Gastroesophageal sphincter (tissue), 4 donors: ENCODE measurements at regions not wholly inside any gene's neighbourhood (a gene's known extent, or its start where the extent isn't known, plus 50 kb on each side); places are given as distances from the start of the nearest gene placed in this dataset.

ENCODE experiments used
- ATAC-seq: fragments of 150-250 bp; one replicate; pipeline ENCODE4 v1.9.1; 2016; ENCODE audit warnings: mild to moderate bottlenecking, moderate library complexity
- H3K27ac ChIP-seq, 4 donors: fragments of 200-600 bp; sonication (generic) in 3 of 4; 1 replicate in 3 of 4; 2 replicates in 1 of 4; pipeline ENCODE4 v1.5.1; 2016 to 2019
- H3K27me3 ChIP-seq: fragments of 200-600 bp; sonication (generic); one replicate; pipeline ENCODE4 v1.5.1; 2019
- H3K36me3 ChIP-seq, 2 donors: fragments of 200-600 bp; sonication (generic); one replicate each; pipeline ENCODE4 v1.5.1; 2019; ENCODE audit warnings: control low read depth in 1 of 2
- H3K4me1 ChIP-seq, 3 donors: fragments of 200-600 bp; sonication (generic); 1 replicate in 2 of 3; 2 replicates in 1 of 3; pipeline ENCODE4 v1.5.1; 2016 to 2019; ENCODE audit warnings: control low read depth in 2 of 3
- H3K4me3 ChIP-seq, 2 donors: fragments of 200-600 bp; sonication (generic); one replicate each; pipeline ENCODE4 v1.5.1; 2019; ENCODE audit warnings: mild to moderate bottlenecking in 1 of 2, moderate library complexity in 1 of 2
- H3K9me3 ChIP-seq, 3 donors: fragments of 200-600 bp; sonication (generic); one replicate each; pipeline ENCODE4 v1.5.1; 2017 to 2019; ENCODE audit warnings: control low read depth in 2 of 3
- EP300 ChIP-seq: sonication (generic); formaldehyde crosslinking; IDR thresholded peaks from one replicate; pipeline ENCODE4 v1.6.1; 2017; ENCODE audit warnings: antibody characterized with exemption, mild to moderate bottlenecking
- POLR2A ChIP-seq, 2 donors: fragments of 450-650 bp; IDR thresholded peaks; one replicate each; pipeline ENCODE4 v1.6.1; 2017; ENCODE audit warnings: antibody characterized with exemption in 2 of 2, mild to moderate bottlenecking in 2 of 2, moderate library complexity in 1 of 2
- POLR2AphosphoS5 ChIP-seq: sonication (generic); formaldehyde crosslinking; IDR thresholded peaks from one replicate; pipeline ENCODE4 v1.6.1; 2017; ENCODE audit warnings: antibody characterized with exemption
- WGBS, 2 donors: methylation state at CpG; one replicate each; pipeline ENCODE4 v1.1.5; 2018; ENCODE audit warnings: low coverage in 1 of 2; 5-methylcytosine and 5-hydroxymethylcytosine counted together
- TF ChIP-seq, protein P1 (sequence below), 4 experiments: fragments of 200-600 bp in 2 of 4; fragments of 450-650 bp in 2 of 4; sonication (generic) in 1 of 4; IDR thresholded peaks; one replicate each; pipeline ENCODE4 v1.5.1; 2017 to 2019; ENCODE audit warnings: antibody characterized with exemption in 4 of 4, mild to moderate bottlenecking in 2 of 4, moderate library complexity in 2 of 4

GRCh38 chr6:9121549-9121948 lies 686.2 kb upstream of the SLC35B3 start:
- TF ChIP-seq, protein P1, sequence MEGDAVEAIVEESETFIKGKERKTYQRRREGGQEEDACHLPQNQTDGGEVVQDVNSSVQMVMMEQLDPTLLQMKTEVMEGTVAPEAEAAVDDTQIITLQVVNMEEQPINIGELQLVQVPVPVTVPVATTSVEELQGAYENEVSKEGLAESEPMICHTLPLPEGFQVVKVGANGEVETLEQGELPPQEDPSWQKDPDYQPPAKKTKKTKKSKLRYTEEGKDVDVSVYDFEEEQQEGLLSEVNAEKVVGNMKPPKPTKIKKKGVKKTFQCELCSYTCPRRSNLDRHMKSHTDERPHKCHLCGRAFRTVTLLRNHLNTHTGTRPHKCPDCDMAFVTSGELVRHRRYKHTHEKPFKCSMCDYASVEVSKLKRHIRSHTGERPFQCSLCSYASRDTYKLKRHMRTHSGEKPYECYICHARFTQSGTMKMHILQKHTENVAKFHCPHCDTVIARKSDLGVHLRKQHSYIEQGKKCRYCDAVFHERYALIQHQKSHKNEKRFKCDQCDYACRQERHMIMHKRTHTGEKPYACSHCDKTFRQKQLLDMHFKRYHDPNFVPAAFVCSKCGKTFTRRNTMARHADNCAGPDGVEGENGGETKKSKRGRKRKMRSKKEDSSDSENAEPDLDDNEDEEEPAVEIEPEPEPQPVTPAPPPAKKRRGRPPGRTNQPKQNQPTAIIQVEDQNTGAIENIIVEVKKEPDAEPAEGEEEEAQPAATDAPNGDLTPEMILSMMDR (IDR thresholded peaks at IDR 0.05): no peak
- TF ChIP-seq EP300 (no peak), POLR2AphosphoS5 (no peak), POLR2A (IDR thresholded peaks at IDR 0.05) (no peak)
- Histone ChIP-seq H3K9me3 (no peaks in the 10 kb centered on the region), H3K27ac (no peak overlapping the region), H3K36me3 (no peaks in the 10 kb centered on the region), H3K4me3 (no peak overlapping the region), H3K4me1 (no peaks in the 10 kb centered on the region), H3K27me3 (no peaks in the 10 kb centered on the region)
- 88% methylated on average over 3 of the region's 3 CpGs; no CpG with 5 or more reads in 1 of the 2 donors for WGBS, 2 donors
- ATAC-seq: no peak

DNA sequence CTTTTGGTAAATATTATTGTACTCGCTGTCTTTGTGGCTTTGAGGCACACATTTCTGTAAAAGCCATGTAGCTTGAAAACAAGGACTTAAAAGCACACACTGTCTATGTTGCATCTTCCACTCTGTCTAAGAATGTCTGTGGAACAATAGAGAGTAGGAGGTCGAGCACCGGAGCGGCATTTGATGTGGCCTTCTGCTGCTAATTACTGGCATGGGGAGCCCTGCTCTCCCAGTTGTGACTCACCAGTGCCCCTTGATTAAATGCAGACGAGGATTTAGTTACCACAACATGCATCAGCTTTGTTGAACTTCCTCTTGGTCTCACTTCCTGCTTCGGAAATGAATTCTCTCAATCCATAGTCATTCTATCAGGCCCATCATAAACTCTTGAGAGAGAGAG lies 680.7 kb upstream of the SLC35B3 start:
- WGBS, 2 donors: 67 to 76% methylated on average over 5 to 6 of the region's 6 CpGs
- H3K36me3 ChIP-seq: no peaks in the 10 kb centered on the region
- H3K4me1 ChIP-seq: no peaks in the 10 kb centered on the region
- TF ChIP-seq, protein P1 (IDR thresholded peaks at IDR 0.05): no peak
- TF ChIP-seq POLR2A (IDR thresholded peaks at IDR 0.05) (no peak), EP300 (no peak), POLR2AphosphoS5 (no peak)
- no peak overlapping the region for H3K4me3 ChIP-seq
- H3K27me3 ChIP-seq: no peaks in the 10 kb centered on the region
- H3K9me3 ChIP-seq: no peaks in the 10 kb centered on the region
- no peak overlapping the region for H3K27ac ChIP-seq
- no peak for ATAC-seq

- 50 to 86% methylated on average over 1 of the region's 3 CpGs for WGBS, 2 donors
These were observed 677.2 kb upstream of the SLC35B3 start for GRCh38 chr6:9112544-9112943.

GRCh38 chr6:9103876-9104521 lies 668.7 kb upstream of the SLC35B3 start:
- 61 to 75% methylated on average over 2 of the region's 2 CpGs for WGBS, 2 donors

More at GRCh38 chr6:9112544-9112943, 677.2 kb upstream of the SLC35B3 start:
- Histone ChIP-seq H3K36me3 (no peaks in the 10 kb centered on the region), H3K4me3 (no peak overlapping the region), H3K4me1 (no peaks in the 10 kb centered on the region), H3K27ac (no peak overlapping the region), H3K27me3 (no peaks in the 10 kb centered on the region), H3K9me3 (no peaks in the 10 kb centered on the region)
- ATAC-seq: no peak
- TF ChIP-seq POLR2AphosphoS5 (no peak), EP300 (no peak), POLR2A (IDR thresholded peaks at IDR 0.05) (no peak)
- TF ChIP-seq, protein P1 (IDR thresholded peaks at IDR 0.05): no peak

GRCh38 chr6:9101920-9102319 lies 666.6 kb upstream of the SLC35B3 start:
- TF ChIP-seq POLR2AphosphoS5: no peak
- no peak for ATAC-seq
- no peak overlapping the region for H3K4me3 ChIP-seq
- no peaks in the 10 kb centered on the region for H3K4me1 ChIP-seq
- H3K36me3 ChIP-seq: no peaks in the 10 kb centered on the region
- no peaks in the 10 kb centered on the region for H3K27me3 ChIP-seq
- H3K9me3 ChIP-seq: no peaks in the 10 kb centered on the region
- WGBS, 2 donors: 50 to 71% methylated on average over 3 to 4 of the region's 4 CpGs
- H3K27ac ChIP-seq: no peak overlapping the region

More at GRCh38 chr6:9103876-9104521, 668.7 kb upstream of the SLC35B3 start:
- Histone ChIP-seq H3K4me1 (no peaks in the 10 kb centered on the region), H3K36me3 (no peaks in the 10 kb centered on the region), H3K4me3 (no peak overlapping the region), H3K27me3 (no peaks in the 10 kb centered on the region), H3K9me3 (no peaks in the 10 kb centered on the region), H3K27ac (no peak overlapping the region)
- ATAC-seq: no peak
- TF ChIP-seq, protein P1 (IDR thresholded peaks at IDR 0.05): no peak
